ENCODE measurements at regions not wholly inside any gene's neighbourhood (a gene's known extent, or its start where the extent isn't known, plus 50 kb on each side); places are given as distances from the start of the nearest gene placed in this dataset.

DNA sequence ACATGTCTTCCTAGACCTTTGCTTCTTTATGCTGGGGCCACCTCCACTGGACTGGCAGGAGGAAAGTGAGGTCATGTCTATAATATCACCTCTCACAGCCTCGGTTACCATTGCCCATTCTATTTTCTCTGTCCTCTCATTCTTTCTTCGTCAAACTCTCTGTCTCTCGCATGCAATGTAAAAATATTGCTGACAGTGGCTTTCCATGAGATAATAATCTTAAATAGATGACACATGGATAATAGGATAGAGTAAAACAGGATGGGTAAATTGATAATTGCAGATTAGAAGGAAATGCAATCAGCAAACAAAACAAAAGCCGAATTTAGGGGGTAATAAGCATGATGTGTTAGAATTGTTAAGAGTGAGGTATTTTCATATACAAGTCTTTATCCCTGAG, 215.7 kb upstream of the PARD3B start:
- DNase-seq (ENCODE audit: low read depth), result no peak

GRCh38 chr2:204331180-204331579, 214.1 kb upstream of the PARD3B start:
- no peak for DNase-seq (ENCODE audit: low read depth)

DNA sequence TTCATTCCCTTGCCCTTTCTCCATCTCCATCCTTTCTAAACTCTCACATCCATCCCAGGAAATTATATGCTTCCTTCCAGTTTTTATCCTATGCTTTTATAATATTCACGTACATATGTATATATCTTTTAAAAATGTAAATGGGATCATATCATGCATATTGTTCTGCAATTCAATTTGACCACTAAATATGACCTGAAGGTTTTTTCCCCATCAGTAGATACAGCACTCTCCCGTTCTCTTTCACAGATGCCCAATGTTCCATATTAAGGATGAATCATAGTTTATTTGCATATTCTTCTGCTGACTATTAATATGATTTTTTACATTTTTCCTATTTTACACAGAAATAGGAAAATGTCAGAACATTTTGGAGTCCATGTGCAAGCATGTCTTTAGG, 213.3 kb upstream of the PARD3B start:
- no peak for DNase-seq (ENCODE audit: low read depth)

- no peak for DNase-seq (ENCODE audit: low read depth)
These were observed 212.6 kb upstream of the PARD3B start for GRCh38 chr2:204332706-204333105.

- no peak for DNase-seq (ENCODE audit: low read depth)
These were observed 211.4 kb upstream of the PARD3B start for GRCh38 chr2:204333861-204334260.

- DNase-seq (ENCODE audit: low read depth), result no peak
These were observed 209.7 kb upstream of the PARD3B start for GRCh38 chr2:204335451-204336058.

GRCh38 chr2:204336153-204336744, 209.0 kb upstream of the PARD3B start:
- no peak for DNase-seq (ENCODE audit: low read depth)

GRCh38 chr2:204337638-204338037, 207.6 kb upstream of the PARD3B start:
- DNase-seq (ENCODE audit: low read depth), result no peak

DNA sequence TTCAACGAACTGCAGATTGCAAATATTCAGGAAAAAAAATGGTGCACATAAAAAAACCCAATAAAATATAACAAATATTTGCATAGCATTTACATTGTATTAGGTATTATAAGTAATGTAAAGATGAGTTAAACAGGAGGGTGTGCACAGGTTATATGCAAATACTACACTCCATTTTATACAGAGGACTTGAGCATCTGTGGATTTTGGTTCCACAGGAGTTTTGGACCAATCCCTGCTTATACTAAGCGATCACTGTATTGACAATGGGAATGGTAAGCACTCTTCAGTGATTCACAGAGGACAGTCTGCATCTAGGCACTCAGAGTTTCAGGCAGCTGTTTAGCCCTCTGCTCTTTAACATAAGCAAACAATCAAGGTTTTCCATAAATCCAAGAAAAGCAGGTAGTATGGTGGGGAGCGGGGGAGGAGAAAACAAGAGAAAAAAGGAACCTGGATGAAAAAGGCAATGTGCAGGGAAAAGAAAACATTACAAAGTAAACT, 206.0 kb upstream of the PARD3B start:
- DNase-seq (ENCODE audit: low read depth), result no peak

DNA sequence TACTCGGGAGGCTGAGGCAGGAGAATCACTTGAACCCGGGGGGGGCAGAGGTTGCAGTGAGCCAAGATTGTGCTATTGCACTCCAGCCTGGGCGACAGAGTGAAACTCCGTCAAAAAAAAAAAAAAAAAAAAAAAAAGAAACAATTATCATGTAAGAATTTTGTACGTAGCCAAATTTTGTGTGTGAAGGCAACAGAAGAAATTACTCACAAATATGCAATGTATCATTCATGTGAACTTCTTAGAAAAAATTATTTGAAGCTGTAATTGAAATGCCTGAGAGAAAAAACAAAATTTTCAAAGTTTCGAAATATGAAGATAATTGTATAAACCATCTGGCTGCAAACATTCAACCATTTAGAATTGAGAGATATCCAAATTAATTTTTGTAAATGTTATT, 204.8 kb upstream of the PARD3B start:
- no peak for DNase-seq (ENCODE audit: low read depth)

GRCh38 chr2:204341887-204342276, 203.4 kb upstream of the PARD3B start:
- DNase-seq (ENCODE audit: low read depth), result no peak

DNA sequence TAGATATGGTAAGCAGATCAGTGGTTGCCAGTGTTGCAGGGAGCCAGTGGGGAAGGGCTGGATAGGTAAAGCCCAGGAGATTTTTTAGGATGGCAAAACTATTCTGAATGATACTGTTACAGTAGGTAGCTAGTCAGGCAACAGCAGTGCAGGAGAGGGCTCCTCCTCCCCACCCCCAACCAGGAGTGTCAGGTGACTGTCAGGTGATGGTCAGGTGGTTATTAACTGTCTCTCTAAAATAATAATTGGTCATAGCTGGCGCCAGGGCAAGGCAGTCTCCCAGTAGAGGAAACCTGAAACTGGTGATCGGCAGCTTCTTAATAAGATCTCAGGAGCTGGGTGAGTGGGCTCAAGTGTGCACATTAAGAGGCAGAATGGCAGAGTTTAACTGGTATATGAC, 201.6 kb upstream of the PARD3B start:
- DNase-seq (ENCODE audit: low read depth), result no peak

DNA sequence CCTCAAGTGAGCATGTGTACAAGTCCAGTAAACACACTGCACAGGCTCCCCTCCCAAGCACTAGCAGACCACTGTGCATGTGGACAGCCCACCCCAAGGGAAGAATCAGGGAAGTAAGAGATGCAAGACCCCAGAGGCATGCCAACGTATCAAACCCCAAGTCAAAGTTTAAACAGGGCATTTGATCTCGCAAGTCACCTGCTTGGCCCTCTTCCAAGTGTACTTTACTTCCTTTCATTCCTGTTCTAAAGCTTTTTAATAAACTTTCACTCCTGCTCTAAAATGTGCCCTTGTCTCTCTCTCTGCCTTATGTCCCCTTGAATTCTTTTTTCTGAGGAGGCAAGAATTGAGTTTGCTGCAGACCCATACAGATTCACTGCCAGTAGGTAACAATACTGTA, 201.2 kb upstream of the PARD3B start:
- no peak for DNase-seq (ENCODE audit: low read depth)

DNA sequence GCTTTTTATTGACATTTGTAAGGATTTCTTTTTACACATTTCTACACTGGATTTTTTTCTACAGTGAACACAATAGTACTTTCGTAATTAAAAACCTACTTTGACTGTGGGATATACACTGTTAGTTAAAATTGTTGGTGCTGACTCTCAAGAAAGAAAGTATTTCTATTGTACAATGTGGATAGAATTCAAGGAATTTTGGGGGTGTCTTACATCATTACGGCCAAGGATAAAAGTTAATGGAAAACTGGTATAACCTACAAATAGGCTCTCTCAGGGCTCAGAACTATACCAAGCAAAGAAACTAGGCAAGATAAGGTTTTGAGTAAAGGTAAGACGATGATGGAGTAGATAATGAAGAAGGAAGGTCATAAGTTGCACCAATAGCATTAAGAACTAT, 198.4 kb upstream of the PARD3B start:
- DNase-seq (ENCODE audit: low read depth), result no peak

GRCh38 chr2:204353823-204354222, 191.5 kb upstream of the PARD3B start:
- no peak for DNase-seq (ENCODE audit: low read depth)

GRCh38 chr2:204354442-204354856, 190.8 kb upstream of the PARD3B start:
- no peak for DNase-seq (ENCODE audit: low read depth)

DNA sequence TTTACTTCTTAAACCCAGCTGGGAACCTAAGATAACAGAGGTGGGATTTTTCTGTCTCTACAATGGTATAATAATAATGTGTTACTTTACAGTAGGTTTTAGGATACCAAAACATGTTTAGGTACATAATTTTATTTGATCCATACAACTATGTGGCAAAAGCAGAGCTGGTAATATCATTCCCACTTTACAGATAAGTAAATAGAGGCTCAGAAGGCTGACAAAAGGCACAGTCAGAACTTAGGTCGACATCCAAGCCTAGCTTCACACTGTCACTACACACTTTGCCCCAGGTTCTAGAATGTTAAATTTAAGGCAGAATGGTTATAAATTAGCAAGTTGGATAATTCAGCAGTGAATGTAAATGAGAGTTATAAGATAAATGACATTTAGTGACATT, 189.6 kb upstream of the PARD3B start:
- DNase-seq (ENCODE audit: low read depth), result no peak

GRCh38 chr2:204356151-204356641, 189.1 kb upstream of the PARD3B start:
- DNase-seq (ENCODE audit: low read depth), result no peak

DNA sequence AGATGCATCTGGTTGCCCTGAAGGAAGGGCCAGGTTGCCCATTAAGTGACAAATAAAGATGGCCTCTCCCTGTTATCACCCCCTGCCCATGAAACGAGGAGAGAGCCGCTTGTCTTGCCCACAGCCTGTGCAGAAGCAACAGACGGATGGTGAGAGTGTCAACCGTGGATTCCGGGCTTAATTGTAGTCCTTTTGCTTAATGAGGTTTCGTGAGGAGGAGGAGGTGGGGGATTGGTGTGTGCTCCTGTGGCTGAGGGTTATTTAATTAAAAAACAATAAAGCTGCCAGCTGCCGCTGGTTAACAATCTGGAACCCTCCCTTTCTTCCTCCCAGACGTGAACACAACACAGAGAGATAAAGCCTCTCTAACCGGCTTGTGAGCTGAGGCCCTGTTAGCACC, 188.0 kb upstream of the PARD3B start:
- DNase-seq (ENCODE audit: low read depth), result no peak

DNA sequence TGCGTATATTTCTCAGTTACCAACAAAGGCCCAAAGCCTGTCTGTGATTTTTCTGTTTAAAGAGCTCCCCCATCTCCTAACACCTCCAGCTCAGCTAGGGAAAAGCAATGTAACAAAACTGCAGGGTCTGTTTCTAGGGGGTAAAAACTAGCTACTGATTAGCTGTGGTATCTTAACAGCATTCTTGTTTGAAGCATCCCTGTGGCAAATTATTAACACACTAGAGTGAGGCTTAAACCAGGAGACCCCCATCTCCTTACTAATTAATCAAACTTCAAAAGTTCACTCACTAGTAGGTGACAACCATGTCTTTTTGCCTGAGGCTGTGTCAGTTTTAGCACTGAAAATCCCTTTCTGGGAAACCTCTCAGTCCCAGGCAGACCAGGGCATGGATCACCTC, 186.2 kb upstream of the PARD3B start:
- DNase-seq (ENCODE audit: low read depth), result no peak

- DNase-seq (ENCODE audit: low read depth), result no peak
These were observed 184.9 kb upstream of the PARD3B start for GRCh38 chr2:204360218-204361007.

- DNase-seq (ENCODE audit: low read depth), result no peak
These were observed 183.5 kb upstream of the PARD3B start for GRCh38 chr2:204361738-204362137.

GRCh38 chr2:204362581-204362980, 182.7 kb upstream of the PARD3B start:
- no peak for DNase-seq (ENCODE audit: low read depth)

Measured in stimulated activated CD4-positive, alpha-beta T cell treated with anti-CD3 and anti-CD28 coated beads, Interleukin-2, amount 100 ng/mL, for 4 hours (primary cell).